Liver (tissue), 8 donors: ENCODE measurements at regions not wholly inside any gene's neighbourhood (a gene's known extent, or its start where the extent isn't known, plus 50 kb on each side); places are given as distances from the start of the nearest gene placed in this dataset.

ENCODE experiments used
- DNase-seq: peaks from one replicate; pipeline ENCODE4 v3.0.0-alpha.2; 2017; ENCODE audit warnings: low spot score
- H3K27ac ChIP-seq, 2 donors: one replicate each; pipeline ENCODE4 v1.7.0; 2013; ENCODE audit warnings: inconsistent platforms in 2 of 2, low read length in 2 of 2, control low read depth in 1 of 2, low read depth in 1 of 2, mild to moderate bottlenecking in 1 of 2
- H3K27me3 ChIP-seq, 4 donors: one replicate each; pipeline versions ENCODE4 v1.6.1 to v1.7.0; 2013; ENCODE audit warnings: low read length in 3 of 4, inconsistent platforms in 1 of 4, mild to moderate bottlenecking in 1 of 4, moderate library complexity in 1 of 4; ENCODE audit not compliant: control insufficient read depth in 4 of 4, insufficient read depth in 4 of 4
- H3K36me3 ChIP-seq, 4 donors: one replicate each; pipeline versions ENCODE4 v1.6.1 to v1.7.0; 2013; ENCODE audit warnings: low read length in 3 of 4, mild to moderate bottlenecking in 3 of 4, low read depth in 1 of 4, moderate library complexity in 1 of 4; ENCODE audit not compliant: control insufficient read depth in 4 of 4, insufficient read depth in 3 of 4
- H3K4me1 ChIP-seq, 4 donors: one replicate each; pipeline versions ENCODE4 v1.6.1 to v1.7.0; 2013; ENCODE audit warnings: low read length in 3 of 4, mild to moderate bottlenecking in 3 of 4, moderate library complexity in 1 of 4; ENCODE audit not compliant: control insufficient read depth in 4 of 4, insufficient read depth in 4 of 4
- H3K4me3 ChIP-seq, 3 donors: one replicate each; pipeline versions ENCODE4 v1.6.1 to v1.7.0; 2013; ENCODE audit warnings: low read length in 3 of 3, control low read depth in 1 of 3, low read depth in 1 of 3, mild to moderate bottlenecking in 1 of 3
- H3K9ac ChIP-seq, 2 donors: one replicate each; pipeline ENCODE4 v1.7.0; 2013; ENCODE audit warnings: low read length in 2 of 2, mild to moderate bottlenecking in 2 of 2, moderate library complexity in 2 of 2, control low read depth in 1 of 2, low read depth in 1 of 2
- H3K9me3 ChIP-seq, 4 donors: one replicate each; pipeline versions ENCODE4 v1.6.1 to v1.7.0; 2013; ENCODE audit warnings: low read length in 3 of 4; ENCODE audit not compliant: control insufficient read depth in 4 of 4
- ATF3 ChIP-seq: IDR thresholded peaks from 2 replicates; pipeline ENCODE4 v1.6.1; 2016; ENCODE audit warnings: antibody characterized with exemption
- FOXA2 ChIP-seq: IDR thresholded peaks from 2 replicates; pipeline ENCODE4 v1.6.1; 2016; ENCODE audit warnings: antibody characterized with exemption
- GABPA ChIP-seq, 2 donors: IDR thresholded peaks in 1 of 2; conservative IDR thresholded peaks in 1 of 2; 2 replicates each; pipeline ENCODE4 v1.6.1; 2016; ENCODE audit warnings: antibody characterized with exemption in 2 of 2, mild to moderate bottlenecking in 1 of 2, moderate library complexity in 1 of 2
- HNF4A ChIP-seq, 2 donors: conservative IDR thresholded peaks; 2 replicates each; pipeline ENCODE4 v1.6.1; 2016; ENCODE audit warnings: antibody characterized with exemption in 2 of 2, mild to moderate bottlenecking in 2 of 2
- HNF4G ChIP-seq: IDR thresholded peaks from 2 replicates; pipeline ENCODE4 v1.6.1; 2016; ENCODE audit warnings: antibody characterized with exemption
- JUND ChIP-seq, 2 donors: IDR thresholded peaks; 2 replicates each; pipeline ENCODE4 v1.6.1; 2016; ENCODE audit warnings: antibody characterized with exemption in 2 of 2
- MAX ChIP-seq: IDR thresholded peaks from 2 replicates; pipeline ENCODE4 v1.6.1; 2016; ENCODE audit warnings: antibody characterized with exemption
- NR2F2 ChIP-seq: IDR thresholded peaks from 2 replicates; pipeline ENCODE4 v1.6.1; 2016; ENCODE audit warnings: antibody characterized with exemption
- RAD21 ChIP-seq, 2 donors: IDR thresholded peaks; 2 replicates each; pipeline ENCODE4 v1.6.1; 2016; ENCODE audit warnings: antibody characterized with exemption in 2 of 2, mild to moderate bottlenecking in 2 of 2
- RXRA ChIP-seq, 2 donors: IDR thresholded peaks; 2 replicates each; pipeline ENCODE4 v1.6.1; 2017 to 2018; ENCODE audit warnings: antibody characterized with exemption in 2 of 2, mild to moderate bottlenecking in 1 of 2
- SP1 ChIP-seq: IDR thresholded peaks from 2 replicates; pipeline ENCODE4 v1.6.1; 2018; ENCODE audit warnings: antibody characterized with exemption, mild to moderate bottlenecking
- TAF1 ChIP-seq: conservative IDR thresholded peaks from 2 replicates; pipeline ENCODE4 v1.6.1; 2016; ENCODE audit warnings: antibody characterized with exemption, mild to moderate bottlenecking
- YY1 ChIP-seq: IDR thresholded peaks from 2 replicates; pipeline ENCODE4 v1.6.1; 2016; ENCODE audit warnings: antibody characterized with exemption, mild to moderate bottlenecking
- WGBS: extraction: QIAGEN DNeasy Blood & Tissue Kit; methylation state at CpG from one replicate; pipeline ENCODE4 v1.1.7; 2013; 5-methylcytosine and 5-hydroxymethylcytosine counted together
- TF ChIP-seq, protein P1 (sequence below): IDR thresholded peaks from 2 replicates; pipeline ENCODE4 v1.6.1; 2016; ENCODE audit warnings: antibody characterized with exemption
- TF ChIP-seq, protein P2 (sequence below): fragments of 150-350 bp; IDR thresholded peaks from 2 replicates; pipeline ENCODE4 v1.5.1; 2017; ENCODE audit warnings: improper control_type of control experiment, low read depth, low read length; ENCODE audit not compliant: missing input control
- TF ChIP-seq, protein P3 (sequence below): IDR thresholded peaks from 2 replicates; pipeline ENCODE4 v1.6.1; 2016; ENCODE audit warnings: antibody characterized with exemption, mild to moderate bottlenecking
- donor health status: healthy.
- donor health status: healthy.
- donor health status: healthy.
- donor health status: healthy.
- donor health status: healthy.

DNA sequence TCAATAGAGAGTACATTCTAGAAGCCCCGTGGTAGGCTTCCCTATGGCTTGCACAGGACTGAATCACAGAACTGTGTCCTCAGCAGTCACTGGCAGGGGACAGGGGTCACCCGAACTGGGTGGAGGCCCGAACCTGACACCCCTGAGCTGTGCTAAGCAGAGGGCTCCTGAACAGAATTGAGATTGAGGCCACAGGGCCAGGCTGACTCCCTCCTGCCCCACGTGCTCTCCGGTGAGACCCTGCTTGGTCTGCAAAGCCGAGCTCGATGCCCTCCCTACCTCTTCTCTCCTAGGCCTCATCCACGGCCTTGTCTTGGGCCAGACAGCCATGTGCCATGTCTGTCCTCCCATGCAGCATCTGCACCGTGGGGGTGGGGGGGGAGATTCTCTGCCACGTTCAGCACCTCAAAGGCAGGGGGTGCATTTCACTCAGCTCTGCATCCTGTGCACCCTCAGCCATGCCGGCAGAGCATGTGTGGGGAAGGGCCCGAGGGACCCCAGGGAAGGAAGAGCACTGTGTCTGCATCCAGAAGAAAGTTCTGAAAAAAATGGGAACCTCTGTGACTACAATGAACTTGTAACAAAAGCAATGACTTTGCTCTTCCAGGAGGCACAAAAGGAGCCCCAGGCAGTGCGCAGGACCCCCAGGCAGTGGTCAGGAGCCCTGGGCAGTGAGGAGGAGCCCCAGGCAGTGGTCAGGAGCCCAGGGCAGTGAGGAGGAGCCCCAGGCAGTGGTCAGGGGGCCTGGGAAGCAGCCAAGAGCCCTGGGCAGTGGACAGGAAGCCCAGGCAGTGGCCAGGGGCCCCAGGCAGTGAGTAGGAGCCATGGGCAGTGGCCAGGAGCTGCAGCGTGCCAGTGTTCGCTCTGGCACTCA lies 76.7 kb upstream of the SEPTIN5 start:
- no peak for DNase-seq
- Histone ChIP-seq H3K4me3 (no peak overlapping the region), H3K9me3 (no peaks in the 10 kb centered on the region), H3K9ac (no peak overlapping the region), H3K27ac (no peak overlapping the region), H3K27me3 (no peaks in the 10 kb centered on the region), H3K4me1 (no peaks in the 10 kb centered on the region), H3K36me3 (no peaks in the 10 kb centered on the region)
- no peak for TF ChIP-seq ATF3
- TF ChIP-seq HNF4G: no peak
- no peak for TF ChIP-seq TAF1
- TF ChIP-seq NR2F2: no peak
- TF ChIP-seq MAX: no peak
- no peak for TF ChIP-seq JUND (IDR thresholded peaks at IDR 0.05)
- no peak for TF ChIP-seq RXRA (IDR thresholded peaks at IDR 0.05)
- no peak for TF ChIP-seq RAD21 (IDR thresholded peaks at IDR 0.05)
- TF ChIP-seq, protein P1, sequence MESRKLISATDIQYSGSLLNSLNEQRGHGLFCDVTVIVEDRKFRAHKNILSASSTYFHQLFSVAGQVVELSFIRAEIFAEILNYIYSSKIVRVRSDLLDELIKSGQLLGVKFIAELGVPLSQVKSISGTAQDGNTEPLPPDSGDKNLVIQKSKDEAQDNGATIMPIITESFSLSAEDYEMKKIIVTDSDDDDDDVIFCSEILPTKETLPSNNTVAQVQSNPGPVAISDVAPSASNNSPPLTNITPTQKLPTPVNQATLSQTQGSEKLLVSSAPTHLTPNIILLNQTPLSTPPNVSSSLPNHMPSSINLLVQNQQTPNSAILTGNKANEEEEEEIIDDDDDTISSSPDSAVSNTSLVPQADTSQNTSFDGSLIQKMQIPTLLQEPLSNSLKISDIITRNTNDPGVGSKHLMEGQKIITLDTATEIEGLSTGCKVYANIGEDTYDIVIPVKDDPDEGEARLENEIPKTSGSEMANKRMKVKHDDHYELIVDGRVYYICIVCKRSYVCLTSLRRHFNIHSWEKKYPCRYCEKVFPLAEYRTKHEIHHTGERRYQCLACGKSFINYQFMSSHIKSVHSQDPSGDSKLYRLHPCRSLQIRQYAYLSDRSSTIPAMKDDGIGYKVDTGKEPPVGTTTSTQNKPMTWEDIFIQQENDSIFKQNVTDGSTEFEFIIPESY: no peak
- TF ChIP-seq FOXA2: no peak
- 88% methylated on average over 15 of the region's 15 CpGs for WGBS

- no peak overlapping the region for H3K9ac ChIP-seq
- no peaks in the 10 kb centered on the region for H3K27me3 ChIP-seq
- no peak overlapping the region for H3K27ac ChIP-seq
- H3K4me1 ChIP-seq: no peaks in the 10 kb centered on the region
- 90% methylated on average over 8 of the region's 8 CpGs for WGBS
- no peak overlapping the region for H3K4me3 ChIP-seq
- DNase-seq: no peak
- H3K36me3 ChIP-seq: no peaks in the 10 kb centered on the region
- TF ChIP-seq ATF3 (no peak), HNF4A (conservative IDR thresholded peaks at IDR 0.05) (no peak), RAD21 (IDR thresholded peaks at IDR 0.05) (no peak), SP1 (no peak), GABPA (IDR thresholded peaks at IDR 0.05 in 1 of 2, conservative IDR thresholded peaks at IDR 0.05 in 1 of 2) (no peak), TAF1 (no peak), YY1 (no peak), NR2F2 (no peak), HNF4G (no peak), RXRA (IDR thresholded peaks at IDR 0.05) (no peak), FOXA2 (no peak), JUND (IDR thresholded peaks at IDR 0.05) (no peak), MAX (no peak)
- TF ChIP-seq, protein P2, sequence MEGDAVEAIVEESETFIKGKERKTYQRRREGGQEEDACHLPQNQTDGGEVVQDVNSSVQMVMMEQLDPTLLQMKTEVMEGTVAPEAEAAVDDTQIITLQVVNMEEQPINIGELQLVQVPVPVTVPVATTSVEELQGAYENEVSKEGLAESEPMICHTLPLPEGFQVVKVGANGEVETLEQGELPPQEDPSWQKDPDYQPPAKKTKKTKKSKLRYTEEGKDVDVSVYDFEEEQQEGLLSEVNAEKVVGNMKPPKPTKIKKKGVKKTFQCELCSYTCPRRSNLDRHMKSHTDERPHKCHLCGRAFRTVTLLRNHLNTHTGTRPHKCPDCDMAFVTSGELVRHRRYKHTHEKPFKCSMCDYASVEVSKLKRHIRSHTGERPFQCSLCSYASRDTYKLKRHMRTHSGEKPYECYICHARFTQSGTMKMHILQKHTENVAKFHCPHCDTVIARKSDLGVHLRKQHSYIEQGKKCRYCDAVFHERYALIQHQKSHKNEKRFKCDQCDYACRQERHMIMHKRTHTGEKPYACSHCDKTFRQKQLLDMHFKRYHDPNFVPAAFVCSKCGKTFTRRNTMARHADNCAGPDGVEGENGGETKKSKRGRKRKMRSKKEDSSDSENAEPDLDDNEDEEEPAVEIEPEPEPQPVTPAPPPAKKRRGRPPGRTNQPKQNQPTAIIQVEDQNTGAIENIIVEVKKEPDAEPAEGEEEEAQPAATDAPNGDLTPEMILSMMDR: no peak
- TF ChIP-seq, protein P1: no peak
- TF ChIP-seq, protein P3, sequence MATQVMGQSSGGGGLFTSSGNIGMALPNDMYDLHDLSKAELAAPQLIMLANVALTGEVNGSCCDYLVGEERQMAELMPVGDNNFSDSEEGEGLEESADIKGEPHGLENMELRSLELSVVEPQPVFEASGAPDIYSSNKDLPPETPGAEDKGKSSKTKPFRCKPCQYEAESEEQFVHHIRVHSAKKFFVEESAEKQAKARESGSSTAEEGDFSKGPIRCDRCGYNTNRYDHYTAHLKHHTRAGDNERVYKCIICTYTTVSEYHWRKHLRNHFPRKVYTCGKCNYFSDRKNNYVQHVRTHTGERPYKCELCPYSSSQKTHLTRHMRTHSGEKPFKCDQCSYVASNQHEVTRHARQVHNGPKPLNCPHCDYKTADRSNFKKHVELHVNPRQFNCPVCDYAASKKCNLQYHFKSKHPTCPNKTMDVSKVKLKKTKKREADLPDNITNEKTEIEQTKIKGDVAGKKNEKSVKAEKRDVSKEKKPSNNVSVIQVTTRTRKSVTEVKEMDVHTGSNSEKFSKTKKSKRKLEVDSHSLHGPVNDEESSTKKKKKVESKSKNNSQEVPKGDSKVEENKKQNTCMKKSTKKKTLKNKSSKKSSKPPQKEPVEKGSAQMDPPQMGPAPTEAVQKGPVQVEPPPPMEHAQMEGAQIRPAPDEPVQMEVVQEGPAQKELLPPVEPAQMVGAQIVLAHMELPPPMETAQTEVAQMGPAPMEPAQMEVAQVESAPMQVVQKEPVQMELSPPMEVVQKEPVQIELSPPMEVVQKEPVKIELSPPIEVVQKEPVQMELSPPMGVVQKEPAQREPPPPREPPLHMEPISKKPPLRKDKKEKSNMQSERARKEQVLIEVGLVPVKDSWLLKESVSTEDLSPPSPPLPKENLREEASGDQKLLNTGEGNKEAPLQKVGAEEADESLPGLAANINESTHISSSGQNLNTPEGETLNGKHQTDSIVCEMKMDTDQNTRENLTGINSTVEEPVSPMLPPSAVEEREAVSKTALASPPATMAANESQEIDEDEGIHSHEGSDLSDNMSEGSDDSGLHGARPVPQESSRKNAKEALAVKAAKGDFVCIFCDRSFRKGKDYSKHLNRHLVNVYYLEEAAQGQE: no peak
- no peaks in the 10 kb centered on the region for H3K9me3 ChIP-seq
Observed at GRCh38 chr22:19638282-19639015, 75.9 kb upstream of the SEPTIN5 start.
